Fibroblast of lung (primary cell): ENCODE measurements at regions not wholly inside any gene's neighbourhood (a gene's known extent, or its start where the extent isn't known, plus 50 kb on each side); places are given as distances from the start of the nearest gene placed in this dataset.

Experiments
- CTCF ChIP-seq, 2 donors: IDR thresholded peaks in 1 of 2; conservative IDR thresholded peaks in 1 of 2; 1 replicate in 1 of 2; 2 replicates in 1 of 2; pipeline ENCODE4 v1.5.1; 2011 to 2012; ENCODE audit warnings: low read length in 2 of 2, control low read depth in 1 of 2, inconsistent platforms in 1 of 2, low read depth in 1 of 2, mild to moderate bottlenecking in 1 of 2
- EZH2 ChIP-seq: IDR thresholded peaks from 2 replicates; pipeline ENCODE4 v1.5.1; 2012; ENCODE audit warnings: low read length, control low read depth, mild to moderate bottlenecking; ENCODE audit errors: missing control alignments

GRCh38 chr20:41951615-41952014, 333.4 kb upstream of the CHD6 start:
- TF ChIP-seq CTCF (conservative IDR thresholded peaks at IDR 0.05 in 1 of 2, IDR thresholded peaks at IDR 0.05 in 1 of 2; ENCODE audit: low read depth in 1 of 2, low read length in 2 of 2) (no peak), EZH2 (no peak)
